HepG2 (cell line): ENCODE measurements at regions not wholly inside any gene's neighbourhood (a gene's known extent, or its start where the extent isn't known, plus 50 kb on each side); places are given as distances from the start of the nearest gene placed in this dataset.
A peak's percentile ranks its signal among the peaks of the same experiment; 100 is the strongest.

Source experiments
- ATAC-seq: fragments of 200-7000 bp; cut with Tn5 transposase; 3 replicates; pipeline ENCODE4 v1.9.1; 2020; ENCODE audit warnings: mild to moderate bottlenecking, moderate library complexity
- BruUV-seq: library from RNA; stranded (reverse); fragments of 400-500 nt; replicated peaks from 2 replicates; lab custom pipeline; 2021; lab: Mats Ljungman, UMichigan
- CTCF ChIA-PET: fragments of 300-600 bp; formaldehyde crosslinking; extraction: SDS; loops from one replicate; lab custom pipeline; 2021; ENCODE audit warnings: low total read pairs, inconsistent platforms, low intra/inter-chr PET ratio; lab: Yijun Ruan, JAX
- POLR2A ChIA-PET: fragments of 350-600 bp; sonication (Branson Sonifier 250); formaldehyde crosslinking; loops from one replicate; lab custom pipeline; 2020; ENCODE audit warnings: antibody characterized with exemption, inconsistent platforms; lab: Yijun Ruan, JAX
- DNase-seq: peaks from one replicate; pipeline ENCODE4 v3.0.0-alpha.2; 2015; ENCODE audit warnings: low spot score
- FAIRE-seq: peaks from 3 replicates; lab custom pipeline; 2011; peaks lifted over from hg19 to GRCh38; lab: Jason Lieb, UNC
- H2AFZ ChIP-seq: one replicate; pipeline ENCODE4 v1.6.1; 2011; ENCODE audit warnings: low read length, inconsistent platforms
- H3K27ac ChIP-seq: fragments of 300-600 bp; 3 replicates; pipeline ENCODE4 v1.8.0; 2011; ENCODE audit warnings: mixed run types, mild to moderate bottlenecking, mixed read lengths, low read length, inconsistent platforms; ENCODE audit not compliant: insufficient read depth; ENCODE audit errors: extremely low read length
- H3K27me3 ChIP-seq, 2 experiments: fragments of 200-600 bp in 1 of 2; 2 replicates in 1 of 2; 3 replicates in 1 of 2; pipeline versions ENCODE4 v1.6.0 to v1.8.0; 2011; ENCODE audit warnings: low read length in 2 of 2, mild to moderate bottlenecking in 2 of 2, moderate library complexity in 2 of 2, inconsistent platforms in 1 of 2; ENCODE audit not compliant: insufficient read depth in 2 of 2, control insufficient read depth in 1 of 2
- H3K36me3 ChIP-seq, 2 experiments: fragments of 200-600 bp in 1 of 2; replicated peaks in 1 of 2; 2 replicates in 1 of 2; 3 replicates in 1 of 2; pipeline versions ENCODE4 v1.5.1 to v1.8.0; 2011; ENCODE audit warnings: low read length in 2 of 2, inconsistent platforms in 1 of 2; ENCODE audit not compliant: insufficient read depth in 2 of 2, control insufficient read depth in 1 of 2
- H3K4me1 ChIP-seq: 2 replicates; pipeline ENCODE4 v1.5.1; 2012; ENCODE audit warnings: low read length, inconsistent platforms; ENCODE audit not compliant: insufficient read depth
- H3K4me2 ChIP-seq: 2 replicates; pipeline ENCODE4 v1.6.0; 2011; ENCODE audit warnings: low read depth, low read length, inconsistent platforms
- H3K4me3 ChIP-seq, 3 experiments: fragments of 200-600 bp in 1 of 3; sonication (generic), shearing (Covaris generic) in 1 of 3; replicated peaks in 1 of 3; 2 replicates each; pipeline ENCODE4 v1.5.1; 2011 to 2016; ENCODE audit warnings: low read length in 3 of 3, inconsistent platforms in 2 of 3, low read depth in 2 of 3, mild to moderate bottlenecking in 2 of 3, control low read depth in 1 of 3, mixed read lengths in 1 of 3; ENCODE audit not compliant: insufficient read depth in 1 of 3
- H3K79me2 ChIP-seq: one replicate; pipeline ENCODE4 v1.6.1; 2011; ENCODE audit warnings: low read length, inconsistent platforms; ENCODE audit not compliant: insufficient read depth
- H3K9ac ChIP-seq: 2 replicates; pipeline ENCODE4 v1.6.0; 2011; ENCODE audit warnings: mild to moderate bottlenecking, low read depth, low read length, inconsistent platforms; ENCODE audit not compliant: insufficient read depth
- H3K9me3 ChIP-seq: 2 replicates; pipeline ENCODE4 v1.5.1; 2012; ENCODE audit warnings: mild to moderate bottlenecking, low read length
- H4K20me1 ChIP-seq: 2 replicates; pipeline ENCODE4 v1.6.0; 2011; ENCODE audit warnings: inconsistent platforms, mild to moderate bottlenecking, low read length, moderate library complexity; ENCODE audit not compliant: insufficient read depth
- ARNT ChIP-seq: fragments of 450-650 bp; IDR thresholded peaks from 2 replicates; pipeline ENCODE4 v1.6.1; 2017
- ATF7-NPFF ChIP-seq: sonication (generic); formaldehyde crosslinking; IDR thresholded peaks from 2 replicates; pipeline ENCODE4 v1.8.1; 2023; ENCODE audit warnings: mild to moderate bottlenecking, low read depth, missing genetic modification reagents, moderate library complexity
- BRCA1 ChIP-seq: sonication (generic); formaldehyde crosslinking; IDR thresholded peaks from 2 replicates; pipeline ENCODE4 v1.4.0; 2020; ENCODE audit warnings: missing genetic modification reagents
- CEBPB ChIP-seq: IDR thresholded peaks from 2 replicates; pipeline ENCODE4 v1.6.1; 2011; ENCODE audit warnings: low read depth, low read length, improper control_type of control experiment, borderline replicate concordance
- CEBPG ChIP-seq: IDR thresholded peaks from 2 replicates; pipeline ENCODE4 v1.6.1; 2016
- EP300 ChIP-seq, 3 experiments: sonication (generic) in 1 of 3; formaldehyde crosslinking in 1 of 3; IDR thresholded peaks; 2 replicates each; pipeline versions ENCODE4 v1.5.1 to v1.6.1; 2011 to 2020; ENCODE audit warnings: low read depth in 2 of 3, low read length in 2 of 3, borderline replicate concordance in 1 of 3, improper control_type of control experiment in 1 of 3, mild to moderate bottlenecking in 1 of 3, missing genetic modification reagents in 1 of 3, moderate library complexity in 1 of 3
- ERF ChIP-seq: IDR thresholded peaks from 2 replicates; pipeline ENCODE4 v1.6.1; 2018; ENCODE audit warnings: missing biosample characterization, missing genetic modification reagents
- FOSL2 ChIP-seq: sonication (generic); formaldehyde crosslinking; IDR thresholded peaks from 2 replicates; pipeline ENCODE4 v1.4.0; 2020; ENCODE audit warnings: missing genetic modification reagents
- FOXA1 ChIP-seq, 2 experiments: fragments of 450-650 bp in 1 of 2; sonication (generic) in 1 of 2; formaldehyde crosslinking in 1 of 2; IDR thresholded peaks; 2 replicates each; pipeline versions ENCODE4 v1.4.0 to v1.6.1; 2016 to 2020; ENCODE audit warnings: missing genetic modification reagents in 1 of 2
- FOXA3 ChIP-seq: IDR thresholded peaks from 2 replicates; pipeline ENCODE4 v1.6.1; 2016; ENCODE audit warnings: missing genetic modification reagents, missing compliant biosample characterization
- FOXO1 ChIP-seq: sonication (generic); formaldehyde crosslinking; IDR thresholded peaks from 2 replicates; pipeline ENCODE4 v1.4.0; 2020; ENCODE audit warnings: missing genetic modification reagents
- GATAD2A ChIP-seq: IDR thresholded peaks from 2 replicates; pipeline ENCODE4 v1.6.1; 2016
- ISL2 ChIP-seq: sonication (generic); formaldehyde crosslinking; IDR thresholded peaks from 2 replicates; pipeline ENCODE4 v1.5.0; 2020; ENCODE audit warnings: missing genetic modification reagents
- JUND ChIP-seq: sonication (generic); formaldehyde crosslinking; IDR thresholded peaks from 2 replicates; pipeline ENCODE4 v1.8.0; 2022; ENCODE audit warnings: mild to moderate bottlenecking, missing genetic modification reagents
- SIX4 ChIP-seq: sonication (generic); formaldehyde crosslinking; IDR thresholded peaks from 2 replicates; pipeline ENCODE4 v1.4.0; 2020; ENCODE audit warnings: missing genetic modification reagents
- SOX5 ChIP-seq: IDR thresholded peaks from 2 replicates; pipeline ENCODE4 v1.6.1; 2016; ENCODE audit warnings: borderline replicate concordance
- WGBS: methylation state at CpG from one replicate; pipeline ENCODE4 v1.1.6; 2017; ENCODE audit warnings: low lambda C conversion rate; 5-methylcytosine and 5-hydroxymethylcytosine counted together
- in situ Hi-C: cut with HindIII; loops from 2 replicates; pipeline ENCODE4 v1.10.0; 2017; ENCODE audit warnings: low pct_unique_long_range_greater_than_20kb; ENCODE audit not compliant: extremely low pct_ligation_motif_present
- intact Hi-C: fragments of 100-400 bp; cut with micrococcal nuclease; formaldehyde crosslinking; loops from one replicate; pipeline ENCODE4 v1.10.0; 2022; ENCODE audit not compliant: unreplicated experiment
- TF ChIP-seq, protein P1 (sequence below): IDR thresholded peaks from 2 replicates; pipeline ENCODE4 v1.4.0; 2020; ENCODE audit warnings: mild to moderate bottlenecking, missing genetic modification reagents
- TF ChIP-seq, protein P2 (sequence below): sonication (generic); formaldehyde crosslinking; IDR thresholded peaks from 2 replicates; pipeline ENCODE4 v1.5.1; 2020; ENCODE audit warnings: missing genetic modification reagents, mild to moderate bottlenecking, borderline replicate concordance
- TF ChIP-seq, protein P3 (sequence below), 2 experiments: fragments of 450-650 bp in 1 of 2; sonication (generic) in 1 of 2; formaldehyde crosslinking; IDR thresholded peaks; 2 replicates each; pipeline versions ENCODE4 v1.5.0 to v1.8.0; 2020 to 2022; ENCODE audit warnings: mild to moderate bottlenecking in 1 of 2, missing genetic modification reagents in 1 of 2
- TF ChIP-seq, protein P4 (sequence below): sonication (generic); formaldehyde crosslinking; IDR thresholded peaks from 2 replicates; pipeline ENCODE4 v1.8.0; 2023; ENCODE audit warnings: mild to moderate bottlenecking, missing genetic modification reagents

DNA sequence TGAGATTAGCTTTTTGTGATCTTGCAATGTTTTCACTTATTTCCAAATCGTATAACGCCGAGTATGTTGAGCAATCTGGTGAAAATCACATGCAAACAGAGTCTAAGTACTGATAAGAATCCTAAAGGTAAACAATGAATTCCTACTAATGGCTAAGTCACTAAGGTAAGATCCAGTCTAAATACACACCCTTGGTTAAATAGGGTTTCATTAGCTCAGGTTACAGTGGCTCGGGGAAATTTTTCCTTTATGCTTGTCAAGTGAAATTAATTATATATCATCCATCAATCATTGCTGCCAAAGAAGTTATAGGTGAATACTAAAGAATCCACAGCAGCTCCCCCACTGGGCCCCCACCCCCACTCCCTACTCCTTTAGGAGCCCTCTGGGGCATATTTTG is 139.3 kb downstream of the SOX2 start:
- H3K4me1 ChIP-seq, result 0 out of 2 replicates have a peak, but pooled peaks cover 7% of the 10 kb centered on the region
- no peaks in the 10 kb centered on the region for H3K36me3 ChIP-seq
- H3K4me2 ChIP-seq, result no peak overlapping the region
- no peak overlapping the region for H3K27ac ChIP-seq
- no peak for FAIRE-seq
- peak; percentile 33 for DNase-seq
- ChIA-PET POLR2A (no interaction called here), CTCF (no interaction called here)
- intact Hi-C loops (no loop called here), in situ Hi-C loops (no loop called here)
- no peak for ATAC-seq
- WGBS, result 0% methylated on average over 4 of the region's 4 CpGs
- H3K4me3 ChIP-seq, result no peak overlapping the region
- no peak overlapping the region for H3K9ac ChIP-seq
- TF ChIP-seq CEBPB (peak; percentile 52; the same call in 1 of the 2 replicates), GATAD2A (CRISPR knock-in tag) (0 out of 2 replicates have a peak, but pooled peaks have one; percentile 45), EP300 (IDR thresholded peaks at IDR 0.05; ENCODE audit: low read depth in 2 of 2, low read length in 2 of 2) (no peak), EP300 (CRISPR knock-in tag; IDR thresholded peaks at IDR 0.05; ENCODE audit: borderline replicate concordance) (no peak), BRCA1 (CRISPR knock-in tag) (no peak), FOXA3 (CRISPR knock-in tag) (peak; percentile 47; the same call in 1 of the 2 replicates), SOX5 (CRISPR knock-in tag) (no peak), ARNT (no peak), ATF7-NPFF (CRISPR knock-in tag) (no peak), JUND (no peak), CEBPG (CRISPR knock-in tag) (peak; percentile 34; the same call in 1 of the 2 replicates), FOSL2 (CRISPR knock-in tag) (no peak), SIX4 (0 out of 2 replicates have a peak, but pooled peaks have one; percentile 21), FOXO1 (no peak), FOXA1 (IDR thresholded peaks at IDR 0.05) (no peak), FOXA1 (CRISPR knock-in tag; IDR thresholded peaks at IDR 0.05) (peak; percentile 54), ERF (CRISPR knock-in tag) (no peak), ISL2 (CRISPR knock-in tag) (0 out of 2 replicates have a peak, but pooled peaks have one; percentile 28)
- TF ChIP-seq, protein P1, sequence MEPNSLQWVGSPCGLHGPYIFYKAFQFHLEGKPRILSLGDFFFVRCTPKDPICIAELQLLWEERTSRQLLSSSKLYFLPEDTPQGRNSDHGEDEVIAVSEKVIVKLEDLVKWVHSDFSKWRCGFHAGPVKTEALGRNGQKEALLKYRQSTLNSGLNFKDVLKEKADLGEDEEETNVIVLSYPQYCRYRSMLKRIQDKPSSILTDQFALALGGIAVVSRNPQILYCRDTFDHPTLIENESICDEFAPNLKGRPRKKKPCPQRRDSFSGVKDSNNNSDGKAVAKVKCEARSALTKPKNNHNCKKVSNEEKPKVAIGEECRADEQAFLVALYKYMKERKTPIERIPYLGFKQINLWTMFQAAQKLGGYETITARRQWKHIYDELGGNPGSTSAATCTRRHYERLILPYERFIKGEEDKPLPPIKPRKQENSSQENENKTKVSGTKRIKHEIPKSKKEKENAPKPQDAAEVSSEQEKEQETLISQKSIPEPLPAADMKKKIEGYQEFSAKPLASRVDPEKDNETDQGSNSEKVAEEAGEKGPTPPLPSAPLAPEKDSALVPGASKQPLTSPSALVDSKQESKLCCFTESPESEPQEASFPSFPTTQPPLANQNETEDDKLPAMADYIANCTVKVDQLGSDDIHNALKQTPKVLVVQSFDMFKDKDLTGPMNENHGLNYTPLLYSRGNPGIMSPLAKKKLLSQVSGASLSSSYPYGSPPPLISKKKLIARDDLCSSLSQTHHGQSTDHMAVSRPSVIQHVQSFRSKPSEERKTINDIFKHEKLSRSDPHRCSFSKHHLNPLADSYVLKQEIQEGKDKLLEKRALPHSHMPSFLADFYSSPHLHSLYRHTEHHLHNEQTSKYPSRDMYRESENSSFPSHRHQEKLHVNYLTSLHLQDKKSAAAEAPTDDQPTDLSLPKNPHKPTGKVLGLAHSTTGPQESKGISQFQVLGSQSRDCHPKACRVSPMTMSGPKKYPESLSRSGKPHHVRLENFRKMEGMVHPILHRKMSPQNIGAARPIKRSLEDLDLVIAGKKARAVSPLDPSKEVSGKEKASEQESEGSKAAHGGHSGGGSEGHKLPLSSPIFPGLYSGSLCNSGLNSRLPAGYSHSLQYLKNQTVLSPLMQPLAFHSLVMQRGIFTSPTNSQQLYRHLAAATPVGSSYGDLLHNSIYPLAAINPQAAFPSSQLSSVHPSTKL, result peak; percentile 39
- TF ChIP-seq, protein P2, sequence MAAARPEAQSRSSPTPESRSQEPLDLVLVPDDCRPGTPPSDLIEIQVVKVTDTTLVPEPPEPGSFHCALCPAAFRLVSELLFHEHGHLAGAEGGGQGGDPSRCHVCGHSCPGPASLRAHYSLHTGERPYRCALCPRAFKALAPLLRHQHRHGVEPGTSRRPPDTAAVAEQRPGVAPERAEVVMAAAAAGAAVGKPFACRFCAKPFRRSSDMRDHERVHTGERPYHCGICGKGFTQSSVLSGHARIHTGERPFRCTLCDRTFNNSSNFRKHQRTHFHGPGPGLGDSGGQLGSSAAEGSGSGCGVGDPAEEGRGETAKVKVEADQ (CRISPR knock-in tag), result no peak
- TF ChIP-seq, protein P3, sequence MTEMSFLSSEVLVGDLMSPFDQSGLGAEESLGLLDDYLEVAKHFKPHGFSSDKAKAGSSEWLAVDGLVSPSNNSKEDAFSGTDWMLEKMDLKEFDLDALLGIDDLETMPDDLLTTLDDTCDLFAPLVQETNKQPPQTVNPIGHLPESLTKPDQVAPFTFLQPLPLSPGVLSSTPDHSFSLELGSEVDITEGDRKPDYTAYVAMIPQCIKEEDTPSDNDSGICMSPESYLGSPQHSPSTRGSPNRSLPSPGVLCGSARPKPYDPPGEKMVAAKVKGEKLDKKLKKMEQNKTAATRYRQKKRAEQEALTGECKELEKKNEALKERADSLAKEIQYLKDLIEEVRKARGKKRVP (CRISPR knock-in tag; IDR thresholded peaks at IDR 0.05), result peak in 1 of 2 experiments; percentile 61; a peak in 1 of 4 replicates
- TF ChIP-seq, protein P4, sequence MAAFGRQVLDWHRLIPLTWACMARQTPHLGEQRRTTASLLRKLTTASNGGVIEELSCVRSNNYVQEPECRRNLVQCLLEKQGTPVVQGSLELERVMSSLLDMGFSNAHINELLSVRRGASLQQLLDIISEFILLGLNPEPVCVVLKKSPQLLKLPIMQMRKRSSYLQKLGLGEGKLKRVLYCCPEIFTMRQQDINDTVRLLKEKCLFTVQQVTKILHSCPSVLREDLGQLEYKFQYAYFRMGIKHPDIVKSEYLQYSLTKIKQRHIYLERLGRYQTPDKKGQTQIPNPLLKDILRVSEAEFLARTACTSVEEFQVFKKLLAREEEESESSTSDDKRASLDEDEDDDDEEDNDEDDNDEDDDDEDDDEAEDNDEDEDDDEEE (CRISPR knock-in tag), result no peak
- H2AFZ ChIP-seq, result no peak overlapping the region
- no peaks in the 10 kb centered on the region for H3K79me2 ChIP-seq
- no peaks in the 10 kb centered on the region for H3K9me3 ChIP-seq
- no TSS peak for BruUV-seq
- no peaks in the 10 kb centered on the region for H4K20me1 ChIP-seq
- H3K27me3 ChIP-seq, result no peaks in the 10 kb centered on the region; a peak in 1 of 5 replicates
